GM12873 (cell line): ENCODE measurements at regions not wholly inside any gene's neighbourhood (a gene's known extent, or its start where the extent isn't known, plus 50 kb on each side); places are given as distances from the start of the nearest gene placed in this dataset.

Source experiments
- CTCF ChIP-seq: IDR thresholded peaks from 2 replicates; pipeline ENCODE4 v1.5.1; 2012; ENCODE audit warnings: low read depth, mild to moderate bottlenecking, moderate library complexity, low read length, control low read depth; ENCODE audit not compliant: insufficient read depth; ENCODE audit errors: missing control alignments

GRCh38 chr10:31253237-31253636, 65.8 kb upstream of the ZEB1 start:
- TF ChIP-seq CTCF: no peak

- TF ChIP-seq CTCF: no peak
Measured at GRCh38 chr10:31261511-31262311, 57.3 kb upstream of the ZEB1 start.

GRCh38 chr10:31262672-31263071, 56.3 kb upstream of the ZEB1 start:
- TF ChIP-seq CTCF: no peak

GRCh38 chr10:31263903-31264302, 55.1 kb upstream of the ZEB1 start:
- no peak for TF ChIP-seq CTCF

- no peak for TF ChIP-seq CTCF
Measured at GRCh38 chr10:31268444-31269303, 50.3 kb upstream of the ZEB1 start.
